ENCODE measurements at regions not wholly inside any gene's neighbourhood (a gene's known extent, or its start where the extent isn't known, plus 50 kb on each side); places are given as distances from the start of the nearest gene placed in this dataset.
"Not testable (repeated sequence)": the region's sequence is repeated elsewhere in the genome, so short reads cannot be mapped to it uniquely, and the experiment has no call there.

DNA sequence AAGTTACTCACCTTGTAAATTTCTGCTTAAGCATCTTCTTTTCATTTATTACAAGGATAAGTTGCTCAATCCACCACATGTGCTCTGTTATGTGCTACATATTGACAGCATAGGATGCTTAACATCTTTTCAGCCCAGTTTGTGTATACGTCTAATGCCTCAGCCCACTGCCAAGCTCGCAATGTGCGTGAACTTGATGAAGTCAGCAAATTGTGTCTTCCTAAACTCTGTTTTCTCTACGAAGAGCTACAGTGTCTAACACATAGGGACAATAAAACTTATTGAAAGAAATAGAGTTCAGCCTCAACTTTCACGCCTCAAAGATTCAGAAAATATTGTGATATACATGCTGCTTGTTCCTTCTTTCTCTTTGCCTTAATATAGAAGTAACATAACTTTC lies 500.0 kb downstream of the TFAP2B start:
- in situ Hi-C loops (cut with MboI) (no loop called here), intact Hi-C loops (cut with micrococcal nuclease; ENCODE audit: unreplicated experiment) (no loop called here)
- DNase-seq (ENCODE audit: low read depth, low spot score): no peak
- Histone ChIP-seq H3K27me3 (replicated peaks in 1 of 2; ENCODE audit: control insufficient read depth in 2 of 2, insufficient read depth in 2 of 2, low read length in 1 of 2) (no peaks in the 10 kb centered on the region), H4K20me1 (ENCODE audit: control insufficient read depth, insufficient read depth) (no peaks in the 10 kb centered on the region), H3K9ac (ENCODE audit: control insufficient read depth, insufficient read depth, low read length) (no peak overlapping the region), H3K79me2 (ENCODE audit: control insufficient read depth, insufficient read depth, low read length) (no peaks in the 10 kb centered on the region), H3K4me1 (ENCODE audit: control insufficient read depth, insufficient read depth, low read length) (no peaks in the 10 kb centered on the region), H3K27ac (ENCODE audit: control insufficient read depth, insufficient read depth) (no peak overlapping the region), H3K36me3 (ENCODE audit: control insufficient read depth in 2 of 2, insufficient read depth in 2 of 2, low read length in 1 of 2) (no peaks in the 10 kb centered on the region), H3K9me3 (replicated peaks; ENCODE audit: control insufficient read depth, insufficient read depth, low read length) (no peaks in the 10 kb centered on the region), H2AFZ (ENCODE audit: control insufficient read depth, low read depth, low read length) (no peak overlapping the region), H3K4me3 (no peak overlapping the region), H3K4me2 (ENCODE audit: control insufficient read depth, insufficient read depth) (no peak overlapping the region)
- ChIA-PET SMC1A (ENCODE audit: uncharacterized antibody, unreplicated experiment) (no interaction called here), CTCF (interaction anchor here (1.0 kb wide), 1 partner anchor 10 kb away, joined by 3 read pairs; no protein-coding TSS in a partner anchor), POLR2A (no interaction called here), RAD21 (ENCODE audit: unreplicated experiment) (no interaction called here)
- FAIRE-seq: no peak
- ATAC-seq: no peak
- TF ChIP-seq SPI1 (IDR thresholded peaks at IDR 0.05; ENCODE audit: borderline replicate concordance, insufficient read depth, low read depth, low read length): no peak
- TF ChIP-seq, protein P1, sequence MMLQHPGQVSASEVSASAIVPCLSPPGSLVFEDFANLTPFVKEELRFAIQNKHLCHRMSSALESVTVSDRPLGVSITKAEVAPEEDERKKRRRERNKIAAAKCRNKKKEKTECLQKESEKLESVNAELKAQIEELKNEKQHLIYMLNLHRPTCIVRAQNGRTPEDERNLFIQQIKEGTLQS (IDR thresholded peaks at IDR 0.05; ENCODE audit: borderline replicate concordance, extremely low read depth, low read depth, low read length): no peak
- TF ChIP-seq YBX1 (IDR thresholded peaks at IDR 0.05): no peak
- BruUV-seq (replicated peaks): no TSS peak
- 11% methylated on average over 5 of the region's 5 CpGs for WGBS (ENCODE audit: insufficient coverage, insufficient replicate concordance, low lambda C conversion rate, missing lambda C conversion rate)

DNA sequence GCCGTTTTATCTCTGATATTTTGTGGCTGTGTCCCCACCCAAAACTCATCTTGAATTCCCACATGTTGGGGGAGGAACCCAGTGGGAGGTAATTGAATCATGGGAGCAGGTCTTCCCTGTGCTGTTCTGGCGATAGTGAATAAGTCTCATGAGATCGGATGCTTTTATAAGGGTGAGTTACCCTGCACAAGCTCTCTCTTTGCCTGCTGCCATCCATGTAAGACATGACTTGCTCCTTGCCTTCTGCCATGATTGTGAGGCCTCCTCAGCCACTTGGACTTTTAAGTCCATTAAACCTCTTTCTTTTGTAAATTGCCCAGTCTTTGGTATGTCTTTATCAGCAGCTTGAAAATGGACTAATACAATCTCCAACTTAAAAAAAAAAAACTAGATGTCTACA lies 502.8 kb downstream of the TFAP2B start:
- H3K9me3 ChIP-seq (replicated peaks; ENCODE audit: control insufficient read depth, insufficient read depth, low read length); ATAC-seq; H3K4me1 ChIP-seq (ENCODE audit: control insufficient read depth, insufficient read depth, low read length); H3K9ac ChIP-seq (ENCODE audit: control insufficient read depth, insufficient read depth, low read length); DNase-seq (ENCODE audit: low read depth, low spot score); H3K27me3 ChIP-seq (replicated peaks in 1 of 2; ENCODE audit: control insufficient read depth in 2 of 2, insufficient read depth in 2 of 2, low read length in 1 of 2); H3K27ac ChIP-seq (ENCODE audit: control insufficient read depth, insufficient read depth); H3K79me2 ChIP-seq (ENCODE audit: control insufficient read depth, insufficient read depth, low read length); H3K4me3 ChIP-seq; H3K36me3 ChIP-seq (ENCODE audit: control insufficient read depth in 2 of 2, insufficient read depth in 2 of 2, low read length in 1 of 2); RAD21 ChIA-PET (ENCODE audit: unreplicated experiment); CTCF ChIA-PET; FAIRE-seq; H4K20me1 ChIP-seq (ENCODE audit: control insufficient read depth, insufficient read depth); intact Hi-C loops (cut with micrococcal nuclease; ENCODE audit: unreplicated experiment); POLR2A ChIA-PET; BruUV-seq (replicated peaks); H2AFZ ChIP-seq (ENCODE audit: control insufficient read depth, low read depth, low read length); SMC1A ChIA-PET (ENCODE audit: uncharacterized antibody, unreplicated experiment); in situ Hi-C loops (cut with MboI); H3K4me2 ChIP-seq (ENCODE audit: control insufficient read depth, insufficient read depth): not testable (repeated sequence)
- WGBS (ENCODE audit: insufficient coverage, insufficient replicate concordance, low lambda C conversion rate, missing lambda C conversion rate): 37% methylated on average over 3 of the region's 3 CpGs

Measured in GM12878 (cell line).